ENCODE measurements at regions not wholly inside any gene's neighbourhood (a gene's known extent, or its start where the extent isn't known, plus 50 kb on each side); places are given as distances from the start of the nearest gene placed in this dataset.
A peak's percentile ranks its signal among the peaks of the same experiment; 100 is the strongest.
"Not testable (repeated sequence)": the region's sequence is repeated elsewhere in the genome, so short reads cannot be mapped to it uniquely, and the experiment has no call there.

- no peak for DNase-seq (ENCODE audit: low read depth)
Observed at GRCh38 chr3:62926494-62926893, 51.3 kb upstream of the CADPS start.

- DNase-seq (ENCODE audit: low read depth) = no peak
Observed at GRCh38 chr3:62928256-62928655, 53.0 kb upstream of the CADPS start.

DNA sequence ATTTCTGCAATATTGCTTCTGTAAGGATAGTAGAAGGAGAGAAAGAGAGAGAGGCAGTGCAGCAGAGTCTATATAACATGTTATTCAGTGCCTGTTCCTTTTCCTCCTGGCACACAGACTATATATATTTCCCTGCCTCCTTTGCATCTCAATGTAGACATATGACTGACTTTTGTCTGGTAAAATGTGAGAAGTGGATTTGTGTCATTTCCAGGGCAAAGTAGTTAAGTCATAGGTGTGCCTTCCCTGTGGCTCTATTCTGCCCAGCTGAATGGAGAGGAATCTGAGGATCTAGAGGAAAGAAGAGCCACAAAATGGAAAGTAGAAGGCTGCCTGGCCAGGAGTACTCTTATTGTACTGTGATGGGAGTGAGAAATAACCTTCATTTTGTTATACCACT lies 54.6 kb upstream of the CADPS start:
- DNase-seq (ENCODE audit: low read depth) = no peak

DNA sequence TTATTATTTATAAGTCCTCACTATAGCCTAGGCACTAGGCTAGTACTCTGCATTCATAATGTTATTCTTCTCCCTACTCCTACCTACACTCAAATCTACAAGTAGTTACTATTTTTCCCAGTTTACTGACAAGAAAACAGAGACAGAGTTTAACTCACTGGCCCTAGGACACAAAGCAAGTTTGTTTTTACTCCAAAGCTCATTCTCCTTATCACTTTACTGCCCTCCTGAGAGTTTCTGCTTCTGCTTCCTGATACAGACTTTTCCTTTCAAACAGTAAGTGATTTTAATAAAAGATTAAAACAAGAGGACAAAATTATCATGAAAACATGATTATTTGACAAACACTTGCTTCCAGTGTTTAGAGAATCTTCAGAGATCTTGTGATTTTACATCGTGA lies 60.6 kb upstream of the CADPS start:
- DNase-seq (ENCODE audit: low read depth) = no peak

DNA sequence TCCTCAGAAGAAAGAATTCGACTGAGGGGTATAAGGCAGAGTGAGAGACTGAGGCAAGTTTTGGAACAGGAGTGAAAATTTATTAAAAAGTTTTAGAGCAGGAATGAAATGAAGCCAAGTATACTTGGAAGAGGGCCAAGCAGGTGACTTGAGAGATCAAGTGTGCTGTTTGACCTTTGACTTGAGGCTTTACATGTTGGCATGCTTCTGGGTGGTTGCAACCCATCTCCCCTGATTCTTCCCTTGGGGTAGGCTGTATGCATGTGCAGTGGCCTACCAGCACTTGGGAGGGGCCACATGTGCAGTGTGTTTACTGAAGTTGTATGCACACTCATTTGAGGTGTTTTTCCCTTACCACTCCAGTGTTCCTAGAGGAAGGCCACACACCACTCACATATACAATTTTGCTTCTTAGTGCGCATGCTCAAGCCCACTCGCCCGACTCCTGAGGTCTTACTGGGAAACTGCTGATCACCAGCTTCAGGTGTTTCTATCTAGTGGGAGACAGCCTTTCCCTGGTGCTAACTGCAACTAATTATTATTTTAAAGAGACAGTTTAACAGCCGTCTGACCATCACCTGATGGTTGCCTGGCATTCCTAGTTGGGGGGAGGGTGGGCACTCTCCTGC lies 61.5 kb upstream of the CADPS start:
- DNase-seq (ENCODE audit: low read depth) = no peak

DNA sequence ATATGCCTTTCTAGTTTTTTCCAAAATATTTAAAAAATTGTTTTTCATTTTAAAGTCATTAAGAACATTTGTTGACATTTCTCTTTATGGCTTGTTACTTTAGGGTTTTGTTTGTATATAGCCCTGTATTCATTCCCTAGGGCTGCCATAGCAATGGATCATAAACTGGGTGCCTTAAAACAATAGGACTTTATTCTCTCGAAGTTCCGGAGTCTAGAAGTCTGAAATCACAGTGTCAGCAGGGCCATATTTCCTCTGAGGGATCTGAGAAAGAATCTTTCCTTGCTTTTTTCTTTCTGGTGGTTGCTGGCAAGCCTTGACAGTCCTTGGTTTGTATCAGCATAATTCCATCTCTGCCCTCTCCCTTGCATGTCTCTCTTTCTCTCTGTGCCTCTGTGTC lies 63.4 kb upstream of the CADPS start:
- no peak for DNase-seq (ENCODE audit: low read depth)

DNA sequence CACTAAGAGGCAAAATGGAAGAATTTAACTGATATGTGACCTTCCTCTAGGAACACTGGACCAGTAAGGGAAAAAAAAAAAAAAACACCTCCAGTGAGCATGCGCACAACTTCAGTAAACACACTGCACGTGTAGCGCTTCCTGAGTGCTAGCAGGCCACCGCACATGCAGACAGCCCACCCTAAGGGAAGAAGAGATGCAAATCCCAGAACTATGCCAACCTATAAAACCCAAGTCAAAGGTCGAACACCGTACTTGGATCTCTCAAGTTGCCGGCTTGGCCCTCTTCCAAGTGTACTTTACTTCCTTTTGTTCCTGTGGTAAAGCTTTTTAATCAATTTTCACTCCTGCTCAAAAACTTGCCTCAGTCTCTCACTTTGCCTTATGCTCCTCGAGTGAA lies 64.5 kb upstream of the CADPS start:
- no peak for DNase-seq (ENCODE audit: low read depth)

GRCh38 chr3:62940771-62941563 lies 65.8 kb upstream of the CADPS start:
- peak; percentile 2 for DNase-seq (ENCODE audit: low read depth)

- DNase-seq (ENCODE audit: low read depth) = no peak
Observed at GRCh38 chr3:62942227-62942626, 67.0 kb upstream of the CADPS start.

DNA sequence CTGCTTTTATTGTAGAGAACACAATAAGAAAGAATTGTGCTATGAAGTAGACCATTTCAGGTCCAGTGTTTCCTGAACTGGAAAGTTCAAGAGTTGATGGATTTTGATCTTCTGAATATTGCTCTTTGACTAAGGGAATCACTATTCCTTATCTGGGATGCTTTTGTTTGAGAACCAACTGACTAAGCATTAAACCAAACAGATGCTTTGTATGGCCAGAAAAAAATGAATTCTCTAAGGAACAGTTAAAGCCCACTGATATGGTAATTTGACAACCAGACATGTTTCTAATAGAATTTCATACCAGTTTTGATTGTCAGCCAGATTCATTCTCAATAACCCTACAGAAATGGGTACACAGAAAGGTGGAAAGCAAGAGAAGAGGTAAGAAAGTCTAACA lies 67.5 kb upstream of the CADPS start:
- DNase-seq (ENCODE audit: low read depth) = no peak

GRCh38 chr3:62948921-62949320 lies 73.7 kb upstream of the CADPS start:
- no peak for DNase-seq (ENCODE audit: low read depth)

DNA sequence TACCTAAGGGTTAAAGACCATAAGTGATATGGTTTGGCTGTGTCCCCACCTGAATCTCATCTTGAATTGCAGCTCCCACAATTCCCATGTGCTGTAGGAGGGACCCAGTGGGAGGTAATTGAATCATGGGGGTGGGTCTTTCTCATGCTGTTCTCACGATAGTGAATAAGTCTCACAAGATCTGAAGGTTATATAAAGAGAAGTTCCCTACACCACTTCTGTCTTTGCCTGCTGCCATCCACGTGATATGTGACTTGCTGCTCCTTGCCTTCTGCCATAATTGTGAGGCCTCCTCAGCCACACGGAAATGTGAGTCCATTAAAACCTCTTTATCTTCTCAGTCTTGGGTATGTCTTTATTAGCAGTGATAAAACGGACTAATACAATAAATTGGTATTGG lies 75.0 kb upstream of the CADPS start:
- no peak for DNase-seq (ENCODE audit: low read depth)

GRCh38 chr3:62951037-62951613 lies 75.9 kb upstream of the CADPS start:
- no peak for DNase-seq (ENCODE audit: low read depth)

DNA sequence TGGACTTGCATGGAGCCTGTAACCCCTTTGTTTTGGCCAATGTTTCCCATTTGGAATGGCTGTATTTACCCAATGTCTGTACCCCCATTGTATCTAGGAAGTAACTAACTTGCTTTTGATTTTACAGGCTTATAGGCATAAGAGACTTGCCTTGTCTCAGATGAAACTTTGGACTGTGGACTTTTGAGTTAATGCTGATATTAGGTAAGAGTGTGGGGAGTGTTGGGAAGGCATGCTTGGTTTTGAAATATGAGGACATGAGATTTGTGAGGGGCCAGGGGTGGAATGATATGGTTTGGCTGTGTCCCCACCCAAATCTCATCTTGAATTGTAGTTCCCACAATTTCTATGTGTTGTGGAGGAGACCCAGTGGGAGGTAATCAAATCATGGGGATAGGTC lies 76.7 kb upstream of the CADPS start:
- DNase-seq (ENCODE audit: low read depth) = not testable (repeated sequence)

DNA sequence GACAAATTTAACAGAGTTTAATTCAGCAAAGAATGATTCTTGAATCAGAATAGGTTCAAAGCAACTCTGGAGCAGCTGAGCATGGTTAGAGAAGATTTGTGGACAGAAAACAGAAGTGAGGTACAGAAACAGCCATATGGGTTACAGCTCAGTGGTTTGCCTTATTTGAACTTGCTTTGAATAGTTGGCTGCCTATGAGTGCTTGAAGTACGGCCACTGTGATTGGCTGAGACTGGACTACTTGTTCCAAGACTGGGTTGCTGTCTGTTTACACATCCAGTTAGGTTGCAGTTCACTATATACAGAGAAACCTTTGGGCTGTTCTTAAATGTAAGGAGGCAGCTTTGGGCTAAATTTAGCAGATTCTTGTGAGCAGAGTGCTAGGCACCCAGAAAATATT lies 79.4 kb upstream of the CADPS start:
- no peak for DNase-seq (ENCODE audit: low read depth)

DNA sequence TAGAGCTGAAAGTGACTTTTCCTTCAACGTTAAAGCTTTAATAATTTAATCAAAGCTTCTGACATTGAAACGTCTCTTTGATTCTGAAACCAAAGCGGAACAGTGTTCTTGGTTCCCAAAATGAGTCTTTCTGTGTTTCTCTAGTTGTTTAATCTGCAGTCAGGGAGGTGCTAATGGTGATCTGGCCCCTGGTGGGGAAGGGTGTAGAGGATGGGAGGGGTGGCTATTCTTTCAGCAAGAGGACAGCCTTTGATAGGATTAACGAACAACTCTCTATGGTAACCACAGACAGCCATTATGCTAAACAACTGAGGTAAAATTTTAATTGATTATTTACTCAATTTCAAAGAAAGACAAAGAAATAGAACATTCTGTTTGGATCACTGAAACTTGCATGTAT lies 79.9 kb upstream of the CADPS start:
- DNase-seq (ENCODE audit: low read depth) = no peak

GRCh38 chr3:62956411-62956810 lies 81.2 kb upstream of the CADPS start:
- no peak for DNase-seq (ENCODE audit: low read depth)

GRCh38 chr3:62961874-62962556 lies 86.8 kb upstream of the CADPS start:
- DNase-seq (ENCODE audit: low read depth) = no peak

DNA sequence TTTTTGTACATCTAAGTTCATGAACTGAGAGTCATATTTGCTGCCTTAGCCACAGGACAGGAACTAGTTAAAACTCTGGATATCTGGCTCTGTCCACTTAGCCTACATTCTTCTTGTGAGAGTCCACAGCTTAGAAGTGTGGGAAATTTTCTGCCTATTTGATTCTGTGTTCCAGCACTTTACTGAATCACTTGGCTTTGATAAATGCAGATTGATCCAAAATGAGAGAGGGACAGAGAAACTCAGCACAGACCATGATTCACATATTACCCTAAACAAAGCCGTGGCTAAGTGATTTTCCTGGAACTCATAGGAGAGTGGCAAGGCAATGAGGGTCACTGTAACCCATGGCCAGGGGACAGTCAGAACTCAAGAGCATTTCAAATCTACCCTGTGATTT lies 87.5 kb upstream of the CADPS start:
- no peak for DNase-seq (ENCODE audit: low read depth)

GRCh38 chr3:62965311-62965710 lies 90.1 kb upstream of the CADPS start:
- DNase-seq (ENCODE audit: low read depth) = no peak

DNA sequence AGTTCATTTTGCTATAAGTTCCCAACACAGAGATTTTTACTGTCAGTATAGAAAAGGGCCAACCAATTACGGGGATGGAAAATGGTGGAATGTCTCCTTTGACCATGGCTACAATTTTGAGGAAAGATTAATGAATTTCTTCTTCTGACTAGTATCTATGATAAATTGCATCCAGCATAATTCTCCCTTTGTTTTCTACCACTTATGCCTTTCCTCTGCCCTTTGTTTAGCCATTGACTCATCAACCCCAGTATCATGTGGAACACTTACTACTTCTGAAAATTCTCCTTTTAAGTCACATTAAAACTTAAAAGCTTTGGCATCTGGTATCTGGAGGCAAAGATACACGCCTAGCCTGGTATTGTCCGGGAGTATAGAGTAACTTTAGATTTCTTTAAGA lies 92.9 kb upstream of the CADPS start:
- DNase-seq (ENCODE audit: low read depth) = no peak

GRCh38 chr3:62970648-62971047 lies 95.4 kb upstream of the CADPS start:
- no peak for DNase-seq (ENCODE audit: low read depth)
